GM18951 (cell line): ENCODE measurements at regions not wholly inside any gene's neighbourhood (a gene's known extent, or its start where the extent isn't known, plus 50 kb on each side); places are given as distances from the start of the nearest gene placed in this dataset.
"Not testable (repeated sequence)": the region's sequence is repeated elsewhere in the genome, so short reads cannot be mapped to it uniquely, and the experiment has no call there.

Experiments used
- POLR2A ChIP-seq: IDR thresholded peaks from 4 replicates; pipeline ENCODE4 v1.6.1; 2011; ENCODE audit warnings: mild to moderate bottlenecking; ENCODE audit not compliant: insufficient read length, insufficient read depth; ENCODE audit errors: extremely low read depth
- in situ Hi-C: fragments of 300-500 bp; cut with MboI; formaldehyde crosslinking; loops from one replicate; pipeline ENCODE4 v1.12.0; 2022; ENCODE audit warnings: low sequenced_read_pairs, mixed read lengths, inconsistent platforms; ENCODE audit not compliant: unreplicated experiment

DNA sequence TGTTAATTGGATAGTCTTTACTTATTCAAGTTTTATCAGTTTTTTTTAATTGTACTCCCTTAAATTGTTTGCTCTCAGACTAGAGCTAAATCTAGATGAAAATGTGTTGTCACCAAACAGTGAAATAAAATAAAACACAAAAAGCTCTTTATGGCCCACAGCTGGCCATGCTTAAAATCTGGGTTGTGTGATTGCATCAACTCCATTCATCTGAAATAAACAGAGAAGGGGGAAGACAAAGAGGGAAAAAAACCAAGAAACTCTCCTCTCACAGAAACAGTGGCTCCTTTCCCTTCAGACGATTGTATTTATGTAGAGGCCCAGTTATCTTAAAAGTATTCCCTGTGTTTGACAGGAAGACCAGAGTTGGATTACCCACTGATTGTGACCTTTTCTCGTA, 422.4 kb downstream of the IRX1 start:
- TF ChIP-seq POLR2A = no peak
- in situ Hi-C loops = no loop called here

DNA sequence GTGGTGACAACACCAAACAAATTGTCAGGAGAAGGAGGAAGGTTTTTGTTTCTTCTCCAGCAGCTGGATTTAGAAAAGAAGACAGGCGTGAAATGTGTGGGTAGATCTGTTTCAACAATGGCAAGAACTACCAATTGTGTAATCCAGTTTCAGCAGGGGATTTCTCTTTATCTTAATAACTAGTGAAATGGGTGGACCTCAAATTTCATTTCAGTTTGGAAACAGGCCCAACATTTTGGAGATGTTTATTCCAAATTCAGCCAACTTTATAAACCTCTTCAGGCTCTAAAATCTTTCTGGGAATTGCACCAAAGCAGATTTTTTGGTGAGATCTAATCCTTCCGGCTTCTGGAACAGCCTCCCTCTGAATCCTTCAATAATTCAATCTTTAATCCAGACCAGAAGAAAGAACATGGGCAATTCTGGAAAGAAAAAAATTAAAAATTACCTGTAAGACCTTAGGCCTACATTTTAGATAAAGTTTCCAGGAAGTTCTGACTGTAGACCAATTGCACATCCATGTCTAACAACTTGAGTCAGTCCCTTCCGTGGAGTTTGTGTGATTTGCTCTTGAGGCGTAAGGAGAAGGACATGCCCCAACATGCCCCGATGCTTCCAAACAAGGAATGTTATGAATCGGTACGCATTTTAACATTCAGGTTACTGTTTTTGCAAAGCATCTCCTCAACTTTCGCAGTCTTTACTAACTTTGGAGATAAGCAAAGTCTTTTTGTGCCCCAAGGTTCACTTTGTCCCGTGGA, 423.6 kb downstream of the IRX1 start:
- in situ Hi-C loops = no loop called here
- TF ChIP-seq POLR2A = no peak

- in situ Hi-C loops = no loop called here
- TF ChIP-seq POLR2A = no peak
These were observed 424.2 kb downstream of the IRX1 start for GRCh38 chr5:4019841-4020240.

- in situ Hi-C loops = no loop called here
- TF ChIP-seq POLR2A = no peak
These were observed 424.8 kb downstream of the IRX1 start for GRCh38 chr5:4020400-4020799.

- TF ChIP-seq POLR2A = no peak
- in situ Hi-C loops = no loop called here
These were observed 426.5 kb downstream of the IRX1 start for GRCh38 chr5:4022056-4022670.

- no peak for TF ChIP-seq POLR2A
- in situ Hi-C loops = no loop called here
These were observed 427.6 kb downstream of the IRX1 start for GRCh38 chr5:4023091-4023752.

- in situ Hi-C loops = no loop called here
- no peak for TF ChIP-seq POLR2A
These were observed 428.2 kb downstream of the IRX1 start for GRCh38 chr5:4023753-4024335.

GRCh38 chr5:4027088-4027734, 431.6 kb downstream of the IRX1 start:
- TF ChIP-seq POLR2A = no peak
- in situ Hi-C loops = no loop called here

- in situ Hi-C loops = no loop called here
These were observed 432.8 kb downstream of the IRX1 start for GRCh38 chr5:4028384-4028783.

GRCh38 chr5:4033546-4033945, 437.9 kb downstream of the IRX1 start:
- in situ Hi-C loops = not testable (repeated sequence)

More at GRCh38 chr5:4028384-4028783, 432.8 kb downstream of the IRX1 start:
- TF ChIP-seq POLR2A = no peak

- in situ Hi-C loops = no loop called here
- TF ChIP-seq POLR2A = no peak
These were observed 441.2 kb downstream of the IRX1 start for GRCh38 chr5:4036861-4037260.

DNA sequence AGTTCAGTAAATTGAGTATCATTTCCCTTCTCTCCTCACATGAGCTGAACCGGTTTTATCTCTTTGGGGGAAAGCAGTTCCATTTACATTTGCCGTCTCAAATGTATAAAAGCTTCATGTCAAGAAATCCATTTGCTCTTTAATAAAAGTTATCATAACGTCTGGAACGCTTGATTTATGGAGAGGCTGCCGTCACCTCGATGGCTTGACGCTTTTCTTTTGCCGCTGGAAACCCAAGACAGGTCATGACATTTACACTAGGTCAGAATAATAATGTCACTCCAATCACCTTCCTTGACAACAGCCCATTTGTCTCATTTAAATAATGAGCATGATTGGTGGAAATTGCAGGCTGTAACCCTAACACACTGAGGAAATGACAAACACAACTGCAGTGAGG, 443.4 kb downstream of the IRX1 start:
- in situ Hi-C loops = no loop called here
- TF ChIP-seq POLR2A = no peak

- TF ChIP-seq POLR2A = no peak
- in situ Hi-C loops = no loop called here
These were observed 446.7 kb downstream of the IRX1 start for GRCh38 chr5:4042311-4042710.

GRCh38 chr5:4043135-4043534, 447.5 kb downstream of the IRX1 start:
- in situ Hi-C loops = no loop called here
- no peak for TF ChIP-seq POLR2A

- no peak for TF ChIP-seq POLR2A
- in situ Hi-C loops = no loop called here
These were observed 449.2 kb downstream of the IRX1 start for GRCh38 chr5:4044881-4045280.
